Hypothalamus (tissue), 51 donors: ENCODE measurements at regions not wholly inside any gene's neighbourhood (a gene's known extent, or its start where the extent isn't known, plus 50 kb on each side); places are given as distances from the start of the nearest gene placed in this dataset.

Experiments
- DNase-seq, 51 donors: peaks; one replicate each; lab custom pipeline; 2025; lab: John Stamatoyannopoulos, UW

DNA sequence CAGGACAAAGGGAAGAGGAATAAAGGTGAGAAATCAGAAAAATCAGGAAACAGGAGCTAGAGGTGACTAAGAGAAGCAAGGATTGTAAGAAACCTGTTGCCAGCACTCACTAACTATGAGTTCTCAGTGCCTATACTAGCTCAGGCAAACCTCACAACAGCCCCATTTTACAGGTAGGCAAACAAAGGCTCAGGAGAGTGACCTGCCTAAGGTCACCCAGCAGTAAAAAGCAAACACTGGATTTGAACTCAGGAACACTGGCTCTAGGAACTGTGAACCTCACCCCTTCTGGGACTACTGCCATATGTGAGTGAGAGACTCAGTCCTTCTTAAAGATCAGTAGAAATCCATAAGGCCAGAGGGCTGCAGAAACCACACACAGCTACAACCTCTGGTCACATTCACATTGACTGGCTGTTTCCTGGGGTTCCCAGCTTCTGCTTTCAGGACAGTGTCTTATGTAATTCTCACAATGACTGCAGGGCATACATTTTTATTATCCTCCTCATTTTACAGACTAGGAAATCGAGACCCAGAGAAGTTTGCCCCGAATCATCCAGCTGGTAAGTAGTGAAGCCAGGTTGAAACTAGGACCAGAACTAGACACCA lies 80.7 kb upstream of the MAFB start:
- DNase-seq, result no peak

- DNase-seq, result peak in 16 of 51 donors; percentile 5 to 32 (median 13)
Observed at GRCh38 chr20:40770564-40771307, 81.7 kb upstream of the MAFB start.

- no peak for DNase-seq
Observed at GRCh38 chr20:40771308-40771610, 82.2 kb upstream of the MAFB start.

GRCh38 chr20:40771848-40772511 lies 82.9 kb upstream of the MAFB start:
- no peak for DNase-seq

- DNase-seq, result no peak
Observed at GRCh38 chr20:40773376-40773775, 84.3 kb upstream of the MAFB start.

DNA sequence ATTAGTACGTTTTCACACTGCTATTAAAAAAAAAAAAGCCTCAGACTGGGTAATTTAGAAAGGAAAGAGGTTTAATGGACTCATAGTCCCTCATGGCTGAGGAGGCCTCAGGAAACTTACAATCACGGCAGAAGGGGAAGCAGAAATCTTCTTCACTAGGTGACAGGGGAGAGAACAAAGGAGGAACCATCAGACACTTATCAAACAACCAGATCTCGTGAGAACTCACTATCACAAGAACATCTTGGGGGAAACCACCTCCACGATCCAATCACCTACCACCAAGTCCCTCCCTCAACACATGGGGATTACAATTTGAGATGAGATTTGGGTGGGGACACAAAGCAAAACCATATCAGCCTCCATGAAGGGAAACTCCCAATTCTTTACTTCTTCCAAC lies 85.2 kb upstream of the MAFB start:
- no peak for DNase-seq

- DNase-seq, result no peak
Observed at GRCh38 chr20:40775561-40776146, 86.6 kb upstream of the MAFB start.

GRCh38 chr20:40776466-40777457 lies 87.7 kb upstream of the MAFB start:
- DNase-seq, result no peak

DNA sequence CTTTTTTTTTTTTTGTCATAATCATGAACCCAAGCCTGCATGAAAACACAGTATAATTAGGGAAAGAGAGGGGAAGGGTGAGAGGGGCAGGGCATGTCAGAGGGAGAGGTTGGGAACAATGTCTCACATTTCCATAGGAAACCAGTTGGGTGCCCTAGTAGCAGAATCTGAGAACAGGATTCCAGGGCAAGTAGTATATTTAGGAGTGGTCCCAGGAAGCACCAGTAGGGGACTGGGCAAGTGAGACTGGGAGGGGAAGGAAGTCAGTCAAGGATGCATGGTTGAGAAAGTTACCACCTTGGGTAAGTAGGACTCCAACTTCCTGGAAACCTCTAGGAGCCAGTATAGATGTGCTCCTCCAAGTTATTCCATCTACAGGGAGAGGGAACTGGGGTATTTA lies 88.6 kb upstream of the MAFB start:
- no peak for DNase-seq

GRCh38 chr20:40778894-40779496 lies 90.0 kb upstream of the MAFB start:
- no peak for DNase-seq

DNA sequence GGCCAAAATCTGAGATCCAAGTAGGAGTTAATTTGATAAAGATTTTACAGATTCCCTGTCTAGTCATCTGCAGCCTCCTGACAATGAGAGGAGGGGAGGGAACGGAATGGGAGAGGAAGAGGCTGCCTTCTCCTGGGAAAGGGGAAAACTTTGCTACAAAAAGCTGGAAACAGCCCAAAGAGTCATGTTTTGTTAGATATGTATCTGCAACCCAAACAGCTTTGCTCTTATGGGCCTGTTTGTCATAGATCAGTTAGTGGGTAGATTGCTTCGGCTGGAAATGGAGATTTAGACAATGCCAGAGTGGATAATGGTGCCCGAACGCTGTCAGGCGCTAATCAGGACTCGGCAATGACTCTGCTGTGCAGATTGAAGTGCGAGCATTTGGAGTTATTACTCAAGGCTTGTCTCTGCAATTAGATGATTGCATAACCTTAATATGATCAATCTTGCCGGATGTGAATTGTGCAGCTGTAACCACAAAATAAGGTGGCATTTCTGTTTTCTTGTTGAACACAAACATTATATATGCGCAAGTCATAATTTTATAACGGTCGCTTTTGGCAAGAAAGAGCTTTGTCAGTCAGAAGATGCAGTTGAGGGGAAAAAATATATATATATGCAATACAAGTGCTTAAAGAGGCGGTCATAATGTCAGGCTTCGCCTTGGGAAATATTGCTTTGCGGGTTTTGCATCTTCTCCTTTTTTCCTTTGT lies 92.4 kb upstream of the MAFB start:
- DNase-seq, result no peak

- no peak for DNase-seq
Observed at GRCh38 chr20:40782043-40782368, 93.0 kb upstream of the MAFB start.

DNA sequence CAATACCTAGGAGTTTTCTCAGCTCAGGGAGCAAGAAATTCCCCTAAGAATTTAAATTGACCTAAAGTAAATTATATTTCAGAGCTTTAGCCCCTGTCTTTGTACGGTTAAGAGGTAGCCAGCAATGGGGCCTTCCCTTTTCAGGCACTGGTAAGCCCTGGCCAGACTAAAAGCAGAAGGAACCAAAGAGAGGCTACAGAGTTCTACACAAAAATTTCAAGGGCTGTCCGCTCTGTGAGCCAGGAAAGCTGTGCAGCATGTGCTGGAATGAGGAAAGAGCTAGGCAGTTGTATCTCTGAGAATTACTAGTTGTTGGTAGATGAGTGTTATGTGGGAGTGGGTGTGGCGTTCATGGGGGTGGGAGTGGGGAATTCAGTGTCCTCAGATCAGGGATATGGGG lies 96.3 kb upstream of the MAFB start:
- DNase-seq, result no peak

DNA sequence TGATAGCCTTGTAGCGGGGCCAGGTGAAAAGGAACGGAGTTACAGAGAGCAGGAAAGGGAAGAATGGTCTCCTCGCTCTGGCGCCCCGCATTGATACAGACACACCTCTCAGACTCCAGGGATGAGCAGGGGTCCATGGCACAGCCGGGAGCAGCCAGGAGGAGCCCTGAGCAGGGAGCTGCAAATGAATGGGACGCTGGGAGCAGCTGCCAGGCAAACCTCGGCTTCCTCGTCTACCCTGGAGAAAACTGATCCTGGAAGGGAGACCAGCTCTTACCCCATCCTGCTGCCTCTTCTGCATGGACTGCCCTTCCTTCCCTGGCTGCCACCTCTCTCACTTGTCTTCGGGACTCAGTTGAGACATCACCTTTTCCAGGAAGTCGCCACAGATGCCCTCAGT lies 97.3 kb upstream of the MAFB start:
- DNase-seq, result no peak

GRCh38 chr20:40787941-40788340 lies 98.9 kb upstream of the MAFB start:
- no peak for DNase-seq

DNA sequence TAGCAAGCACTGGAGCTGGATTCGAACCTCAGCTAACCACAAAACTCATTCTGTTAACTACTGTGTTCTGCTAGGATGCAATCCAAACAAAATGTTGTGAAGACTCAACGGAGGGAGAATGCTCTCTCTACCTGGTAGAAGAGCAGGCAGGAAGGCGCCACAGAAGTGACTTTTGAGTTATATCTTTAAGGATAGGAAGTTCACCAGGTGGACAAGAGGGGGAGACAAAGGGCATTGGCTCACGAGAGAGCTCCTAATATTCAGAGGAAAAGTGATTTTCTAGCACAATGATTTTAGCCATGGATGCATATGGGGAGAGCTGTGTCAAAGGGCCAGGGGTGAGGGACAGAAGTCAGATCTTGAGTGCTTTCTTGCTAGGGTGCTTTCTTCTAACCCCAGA lies 108.4 kb upstream of the MAFB start:
- no peak for DNase-seq

DNA sequence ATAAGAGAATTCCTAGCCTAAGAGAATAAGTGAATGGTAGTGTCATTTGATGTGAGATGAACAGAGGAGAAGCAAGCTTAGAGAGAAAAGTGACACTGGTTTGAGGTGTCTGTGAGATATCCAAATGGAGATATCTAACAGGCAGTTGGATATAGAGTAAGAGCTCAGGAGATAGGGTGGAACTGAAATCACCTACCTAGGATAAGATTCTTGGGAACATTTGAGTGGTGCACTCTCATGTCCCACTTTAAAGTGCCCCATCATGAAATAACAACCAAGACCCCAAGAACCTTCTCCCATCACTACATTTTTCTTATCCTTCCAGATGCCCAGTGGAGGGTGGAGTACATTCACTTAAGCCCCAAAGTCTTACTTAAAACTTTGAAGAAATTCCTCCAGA lies 109.0 kb upstream of the MAFB start:
- no peak for DNase-seq

GRCh38 chr20:40802886-40803285 lies 113.8 kb upstream of the MAFB start:
- DNase-seq, result no peak

GRCh38 chr20:40803381-40803780 lies 114.3 kb upstream of the MAFB start:
- DNase-seq, result no peak

DNA sequence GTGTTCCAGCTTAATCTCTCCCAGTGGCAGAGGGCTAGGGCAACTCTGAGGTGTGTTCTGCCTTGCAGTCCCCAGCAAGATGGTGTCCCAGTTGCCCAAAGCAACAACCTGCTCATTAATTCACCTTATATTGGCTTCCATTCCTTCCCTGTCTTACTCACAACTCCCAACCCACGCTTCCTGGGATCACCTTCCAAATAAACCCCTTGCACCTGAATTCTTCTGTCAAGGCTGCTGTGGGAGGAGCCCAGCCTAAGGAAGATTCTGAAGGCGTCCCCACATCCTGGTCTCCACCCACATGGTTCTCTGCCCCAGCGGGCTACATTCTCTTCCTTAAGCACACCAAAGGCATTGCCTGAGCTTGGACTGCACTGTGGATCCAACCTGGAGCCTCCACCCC lies 116.6 kb upstream of the MAFB start:
- DNase-seq, result no peak
